OCI-LY7 (cell line): ENCODE measurements at regions not wholly inside any gene's neighbourhood (a gene's known extent, or its start where the extent isn't known, plus 50 kb on each side); places are given as distances from the start of the nearest gene placed in this dataset.

Experiments used
- CTCF ChIP-seq: fragments of 200-600 bp; sonication (generic); conservative IDR thresholded peaks from 2 replicates; pipeline ENCODE4 v1.5.1; 2014; ENCODE audit warnings: mild to moderate bottlenecking, antibody characterized with exemption, low read length, moderate library complexity, mixed read lengths
- EZH2phosphoT487 ChIP-seq: fragments of 200-600 bp; sonication (generic); IDR thresholded peaks from 2 replicates; pipeline ENCODE4 v1.6.1; 2018; ENCODE audit warnings: low read depth, borderline replicate concordance, mild to moderate bottlenecking, mixed run types, antibody characterized with exemption, low read length, moderate library complexity, mixed read lengths

GRCh38 chr18:7373441-7373840 is 142.6 kb downstream of the LRRC30 start:
- TF ChIP-seq CTCF (no peak), EZH2phosphoT487 (no peak)
